GM23248 (cell line): ENCODE measurements at regions not wholly inside any gene's neighbourhood (a gene's known extent, or its start where the extent isn't known, plus 50 kb on each side); places are given as distances from the start of the nearest gene placed in this dataset.

Source experiments
- DNase-seq: peaks from one replicate; pipeline ENCODE4 v3.0.0-alpha.2; 2015
- H2AFZ ChIP-seq: fragments of 200-600 bp; sonication (generic); 2 replicates; pipeline ENCODE4 v1.6.1; 2016; ENCODE audit warnings: antibody characterized with exemption
- H3F3A ChIP-seq: fragments of 200-600 bp; sonication (generic); 2 replicates; pipeline ENCODE4 v1.6.1; 2016; ENCODE audit warnings: mild to moderate bottlenecking, antibody characterized with exemption, mixed run types; ENCODE audit not compliant: insufficient read depth
- H3K27ac ChIP-seq: fragments of 200-600 bp; sonication (generic); 2 replicates; pipeline ENCODE4 v1.5.1; 2016; ENCODE audit warnings: mild to moderate bottlenecking
- H3K27me3 ChIP-seq: fragments of 200-600 bp; sonication (generic); replicated peaks from 2 replicates; pipeline ENCODE4 v1.6.1; 2016; ENCODE audit warnings: mild to moderate bottlenecking; ENCODE audit not compliant: insufficient read depth
- H3K36me3 ChIP-seq: fragments of 200-600 bp; sonication (generic); 2 replicates; pipeline ENCODE4 v1.6.1; 2016; ENCODE audit warnings: low read depth, mild to moderate bottlenecking
- H3K4me1 ChIP-seq: fragments of 200-600 bp; sonication (generic); 2 replicates; pipeline ENCODE4 v1.6.1; 2016; ENCODE audit warnings: mild to moderate bottlenecking; ENCODE audit not compliant: insufficient read depth
- H3K4me2 ChIP-seq: fragments of 200-600 bp; sonication (generic); one replicate; pipeline ENCODE4 v1.6.1; 2016; ENCODE audit warnings: mild to moderate bottlenecking; ENCODE audit not compliant: unreplicated experiment
- H3K4me3 ChIP-seq: fragments of 200-600 bp; sonication (generic); 2 replicates; pipeline ENCODE4 v1.5.1; 2016; ENCODE audit warnings: mild to moderate bottlenecking
- H3K79me2 ChIP-seq: fragments of 200-600 bp; sonication (generic); 2 replicates; pipeline ENCODE4 v1.6.1; 2016; ENCODE audit warnings: mild to moderate bottlenecking; ENCODE audit not compliant: insufficient read depth
- H3K9ac ChIP-seq: fragments of 200-600 bp; sonication (generic); 2 replicates; pipeline ENCODE4 v1.6.1; 2016; ENCODE audit warnings: mild to moderate bottlenecking
- H3K9me2 ChIP-seq: fragments of 200-600 bp; sonication (generic); 2 replicates; pipeline ENCODE4 v1.6.1; 2016; ENCODE audit warnings: mixed run types, mild to moderate bottlenecking, moderate library complexity; ENCODE audit not compliant: insufficient read depth
- H3K9me3 ChIP-seq: fragments of 200-600 bp; sonication (generic); one replicate; pipeline ENCODE4 v1.6.1; 2017; ENCODE audit warnings: low read depth
- H4K20me1 ChIP-seq: fragments of 200-600 bp; sonication (generic); 2 replicates; pipeline ENCODE4 v1.6.0; 2016; ENCODE audit not compliant: insufficient read depth
- EZH2 ChIP-seq: fragments of 200-600 bp; sonication (generic); IDR thresholded peaks from 2 replicates; pipeline ENCODE4 v1.6.1; 2018; ENCODE audit warnings: antibody characterized with exemption, mild to moderate bottlenecking; ENCODE audit not compliant: insufficient read depth, poor library complexity, severe bottlenecking
- EZH2phosphoT487 ChIP-seq: fragments of 200-600 bp; sonication (generic); IDR thresholded peaks from 2 replicates; pipeline ENCODE4 v1.6.1; 2018; ENCODE audit warnings: antibody characterized with exemption, moderate library complexity, mild to moderate bottlenecking, low read depth; ENCODE audit not compliant: insufficient read depth
- WGBS, 2 experiments: methylation state at CpG; one replicate each; pipeline ENCODE4 v1.1.6; 2015 to 2017; ENCODE audit warnings: low lambda C conversion rate in 2 of 2, low coverage in 1 of 2; ENCODE audit errors: missing lambda C conversion rate in 2 of 2; 5-methylcytosine and 5-hydroxymethylcytosine counted together
- in situ Hi-C: fragments of 300-500 bp; cut with MboI; formaldehyde crosslinking; loops from 2 replicates; pipeline ENCODE4 v1.15.0; 2020

DNA sequence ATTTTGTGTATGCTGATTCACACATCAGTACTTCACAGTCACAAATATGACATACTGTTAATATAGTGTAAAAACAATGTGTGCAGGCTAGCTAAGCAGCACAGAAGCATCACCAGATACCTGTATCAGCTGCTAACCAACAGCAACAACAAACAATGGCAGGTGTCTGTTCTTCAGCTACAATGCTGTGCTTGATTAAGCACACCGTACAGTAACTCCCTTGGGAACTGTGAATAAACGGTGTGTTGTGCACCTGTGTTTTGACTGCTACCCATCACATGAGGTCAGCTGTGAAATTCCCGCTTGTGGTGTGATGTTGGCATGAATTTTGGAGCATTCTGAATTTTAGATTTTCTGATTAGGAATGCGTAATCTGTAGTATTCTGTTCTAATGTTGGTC is 379.7 kb upstream of the FAT1 start:
- in situ Hi-C loops: no loop called here
- Histone ChIP-seq H3K27me3 (peaks cover 5% of the 10 kb centered on the region; the same call in 1 of the 2 replicates), H3K4me3 (no peak overlapping the region), H3K9me3 (no peaks in the 10 kb centered on the region), H3K4me1 (no peaks in the 10 kb centered on the region), H3K27ac (no peak overlapping the region), H3K9ac (no peak overlapping the region), H3K79me2 (no peaks in the 10 kb centered on the region), H3K9me2 (0 out of 2 replicates have a peak, but pooled peaks cover 4% of the 10 kb centered on the region), H2AFZ (no peak overlapping the region), H3K4me2 (no peak overlapping the region), H3F3A (no peaks in the 10 kb centered on the region), H3K36me3 (no peaks in the 10 kb centered on the region), H4K20me1 (no peaks in the 10 kb centered on the region)
- no peak for DNase-seq
- 21 to 28% methylated on average over 4 of the region's 4 CpGs for WGBS, 2 experiments
- TF ChIP-seq EZH2 (no peak), EZH2phosphoT487 (no peak)

DNA sequence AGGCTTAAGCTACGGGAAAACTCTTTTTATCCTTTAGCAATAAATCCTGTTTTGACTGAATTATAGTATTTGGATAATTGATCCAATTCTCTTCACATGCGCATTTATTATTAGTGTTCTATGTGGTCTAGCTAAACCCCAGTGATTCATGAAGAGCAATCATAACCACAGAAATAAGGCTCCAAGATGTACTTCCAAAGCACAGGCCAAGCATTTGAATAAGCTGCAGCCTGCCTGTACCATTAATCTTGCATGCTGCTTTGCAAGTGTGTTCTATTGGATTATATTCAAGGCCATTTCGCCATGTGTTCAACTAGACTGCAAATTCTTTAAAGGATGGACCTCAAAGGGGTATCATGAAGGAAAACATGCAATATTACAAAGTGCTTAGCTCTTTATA is 385.2 kb upstream of the FAT1 start:
- Histone ChIP-seq H3K27me3 (no peaks in the 10 kb centered on the region), H3K9me2 (no peaks in the 10 kb centered on the region), H3K9ac (no peak overlapping the region), H3K9me3 (no peaks in the 10 kb centered on the region), H3F3A (no peaks in the 10 kb centered on the region), H3K27ac (no peak overlapping the region), H3K36me3 (no peaks in the 10 kb centered on the region), H3K4me1 (no peaks in the 10 kb centered on the region), H4K20me1 (no peaks in the 10 kb centered on the region), H3K4me3 (no peak overlapping the region), H3K79me2 (no peaks in the 10 kb centered on the region), H3K4me2 (no peak overlapping the region), H2AFZ (no peak overlapping the region)
- in situ Hi-C loops: no loop called here
- no peak for DNase-seq
- no peak for TF ChIP-seq EZH2
- WGBS, 2 experiments: 5 to 7% methylated on average over 3 of the region's 3 CpGs

GRCh38 chr4:187109636-187110035 is 386.0 kb upstream of the FAT1 start:
- H3K9ac ChIP-seq: no peak overlapping the region
- no peaks in the 10 kb centered on the region for H3F3A ChIP-seq
- no peaks in the 10 kb centered on the region for H3K79me2 ChIP-seq
- no peak overlapping the region for H3K4me3 ChIP-seq
- no peaks in the 10 kb centered on the region for H4K20me1 ChIP-seq
- no peak for DNase-seq
- in situ Hi-C loops: no loop called here
- no peaks in the 10 kb centered on the region for H3K36me3 ChIP-seq
- no peaks in the 10 kb centered on the region for H3K9me3 ChIP-seq
- no peak overlapping the region for H3K4me2 ChIP-seq
- 22 to 29% methylated on average over 7 of the region's 7 CpGs for WGBS, 2 experiments
- no peaks in the 10 kb centered on the region for H3K27me3 ChIP-seq
- no peak overlapping the region for H3K27ac ChIP-seq
- no peak overlapping the region for H2AFZ ChIP-seq
- H3K4me1 ChIP-seq: no peaks in the 10 kb centered on the region
- TF ChIP-seq EZH2phosphoT487 (no peak), EZH2 (no peak)
- H3K9me2 ChIP-seq: no peaks in the 10 kb centered on the region

DNA sequence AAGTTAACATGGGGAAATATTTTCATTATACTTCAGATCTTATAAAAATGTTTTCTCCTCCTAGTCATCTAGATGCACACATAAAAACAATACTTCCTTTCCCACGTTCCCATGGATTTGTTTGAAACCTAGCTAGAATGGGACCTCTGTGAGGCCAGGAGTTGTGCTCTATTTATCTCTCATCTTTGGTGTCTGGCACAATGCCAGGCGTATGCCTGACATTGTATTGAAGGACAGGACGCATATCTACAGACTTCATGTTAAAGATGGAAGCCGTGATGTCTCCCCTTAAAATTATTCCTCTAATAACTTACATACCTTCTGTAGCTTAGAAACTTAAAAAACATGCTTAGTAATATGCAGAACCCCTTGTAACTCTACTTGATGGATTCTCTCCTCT is 394.5 kb upstream of the FAT1 start:
- in situ Hi-C loops: no loop called here
- TF ChIP-seq EZH2phosphoT487: no peak
- no peak for TF ChIP-seq EZH2

GRCh38 chr4:187118602-187119120 is 395.0 kb upstream of the FAT1 start:
- WGBS, 2 experiments: 2 to 3% methylated on average over 1 of the region's 1 CpG
- in situ Hi-C loops: no loop called here
- no peak for DNase-seq
- Histone ChIP-seq H3K4me2 (no peak overlapping the region), H3K27me3 (no peaks in the 10 kb centered on the region), H4K20me1 (no peaks in the 10 kb centered on the region), H3K9ac (no peak overlapping the region), H3K9me2 (no peaks in the 10 kb centered on the region), H3K4me1 (no peaks in the 10 kb centered on the region), H2AFZ (no peak overlapping the region), H3F3A (no peaks in the 10 kb centered on the region), H3K79me2 (no peaks in the 10 kb centered on the region), H3K4me3 (no peak overlapping the region), H3K27ac (no peak overlapping the region), H3K9me3 (no peaks in the 10 kb centered on the region), H3K36me3 (no peaks in the 10 kb centered on the region)
- TF ChIP-seq EZH2 (no peak), EZH2phosphoT487 (no peak)

More for the DNA sequence above, 394.5 kb upstream of the FAT1 start:
- Histone ChIP-seq H3K79me2 (no peaks in the 10 kb centered on the region), H3F3A (no peaks in the 10 kb centered on the region), H3K9me3 (no peaks in the 10 kb centered on the region), H3K27ac (no peak overlapping the region), H2AFZ (no peak overlapping the region), H3K27me3 (no peaks in the 10 kb centered on the region), H3K4me3 (no peak overlapping the region), H3K36me3 (no peaks in the 10 kb centered on the region), H3K4me1 (no peaks in the 10 kb centered on the region), H3K4me2 (no peak overlapping the region), H4K20me1 (no peaks in the 10 kb centered on the region), H3K9ac (no peak overlapping the region), H3K9me2 (no peaks in the 10 kb centered on the region)
- WGBS, 2 experiments: 27 to 35% methylated on average over 4 of the region's 4 CpGs
- no peak for DNase-seq
